Osteocyte (in vitro differentiated cells): ENCODE measurements at regions not wholly inside any gene's neighbourhood (a gene's known extent, or its start where the extent isn't known, plus 50 kb on each side); places are given as distances from the start of the nearest gene placed in this dataset.
"Not testable (repeated sequence)": the region's sequence is repeated elsewhere in the genome, so short reads cannot be mapped to it uniquely, and the experiment has no call there.

ENCODE experiments used
- DNase-seq: peaks from one replicate; pipeline ENCODE4 v3.0.0; 2021; ENCODE audit warnings: mixed read lengths; ENCODE audit not compliant: unreplicated experiment; ENCODE audit errors: extremely low spot score
- H3K27ac Mint-ChIP-seq: one replicate; pipeline ENCODE4 v1.8.0; 2021; ENCODE audit warnings: mild to moderate bottlenecking, mixed read lengths; ENCODE audit not compliant: unreplicated experiment
- H3K27me3 Mint-ChIP-seq: one replicate; pipeline ENCODE4 v1.8.0; 2021; ENCODE audit warnings: mixed read lengths; ENCODE audit not compliant: unreplicated experiment
- H3K36me3 Mint-ChIP-seq: one replicate; pipeline ENCODE4 v1.8.0; 2021; ENCODE audit warnings: mixed read lengths; ENCODE audit not compliant: unreplicated experiment
- H3K4me1 Mint-ChIP-seq: one replicate; pipeline ENCODE4 v1.8.0; 2021; ENCODE audit warnings: mixed read lengths; ENCODE audit not compliant: unreplicated experiment
- H3K4me3 Mint-ChIP-seq: one replicate; pipeline ENCODE4 v1.8.0; 2021; ENCODE audit warnings: mild to moderate bottlenecking, moderate library complexity, mixed read lengths; ENCODE audit not compliant: unreplicated experiment
- H3K9me3 Mint-ChIP-seq: one replicate; pipeline ENCODE4 v1.8.0; 2021; ENCODE audit warnings: mixed read lengths; ENCODE audit not compliant: unreplicated experiment
- TF ChIP-seq, protein P1 (sequence below): fragments of 200-600 bp; sonication (generic); IDR thresholded peaks from 2 replicates; pipeline ENCODE4 v1.5.0; 2021; ENCODE audit warnings: antibody characterized with exemption, mild to moderate bottlenecking, moderate library complexity

DNA sequence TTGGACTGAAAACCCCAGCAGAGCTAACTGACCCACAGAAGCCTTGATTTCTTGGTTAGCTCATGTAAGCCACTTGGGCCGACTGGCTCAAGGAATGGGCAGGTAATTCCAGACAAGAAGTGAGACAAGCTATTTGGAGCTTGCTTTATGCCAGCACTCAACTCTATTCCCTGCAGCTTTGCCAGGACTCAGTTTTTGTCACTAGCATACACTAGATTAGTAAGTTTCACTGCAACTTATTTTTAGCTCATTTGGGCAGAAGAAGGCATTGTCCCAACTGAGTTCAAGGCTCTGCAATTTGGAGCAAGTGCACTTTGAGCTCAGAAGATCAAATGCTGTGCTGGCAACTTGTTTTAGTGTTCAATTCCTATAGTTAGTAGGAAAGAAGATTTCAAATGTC lies 116.1 kb downstream of the SLC4A3 start:
- H3K4me1 Mint-ChIP-seq: no peaks in the 10 kb centered on the region
- H3K36me3 Mint-ChIP-seq: no peaks in the 10 kb centered on the region
- H3K9me3 Mint-ChIP-seq: no peaks in the 10 kb centered on the region
- DNase-seq: no peak
- peaks cover 7% of the 10 kb centered on the region for H3K27me3 Mint-ChIP-seq
- TF ChIP-seq, protein P1, sequence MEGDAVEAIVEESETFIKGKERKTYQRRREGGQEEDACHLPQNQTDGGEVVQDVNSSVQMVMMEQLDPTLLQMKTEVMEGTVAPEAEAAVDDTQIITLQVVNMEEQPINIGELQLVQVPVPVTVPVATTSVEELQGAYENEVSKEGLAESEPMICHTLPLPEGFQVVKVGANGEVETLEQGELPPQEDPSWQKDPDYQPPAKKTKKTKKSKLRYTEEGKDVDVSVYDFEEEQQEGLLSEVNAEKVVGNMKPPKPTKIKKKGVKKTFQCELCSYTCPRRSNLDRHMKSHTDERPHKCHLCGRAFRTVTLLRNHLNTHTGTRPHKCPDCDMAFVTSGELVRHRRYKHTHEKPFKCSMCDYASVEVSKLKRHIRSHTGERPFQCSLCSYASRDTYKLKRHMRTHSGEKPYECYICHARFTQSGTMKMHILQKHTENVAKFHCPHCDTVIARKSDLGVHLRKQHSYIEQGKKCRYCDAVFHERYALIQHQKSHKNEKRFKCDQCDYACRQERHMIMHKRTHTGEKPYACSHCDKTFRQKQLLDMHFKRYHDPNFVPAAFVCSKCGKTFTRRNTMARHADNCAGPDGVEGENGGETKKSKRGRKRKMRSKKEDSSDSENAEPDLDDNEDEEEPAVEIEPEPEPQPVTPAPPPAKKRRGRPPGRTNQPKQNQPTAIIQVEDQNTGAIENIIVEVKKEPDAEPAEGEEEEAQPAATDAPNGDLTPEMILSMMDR: no peak
- H3K4me3 Mint-ChIP-seq: no peak overlapping the region
- no peak overlapping the region for H3K27ac Mint-ChIP-seq

GRCh38 chr2:219744066-219744465 lies 116.6 kb downstream of the SLC4A3 start:
- Mint-ChIP-seq H3K9me3 (no peaks in the 10 kb centered on the region), H3K27ac (no peak overlapping the region), H3K4me1 (no peaks in the 10 kb centered on the region), H3K4me3 (no peak overlapping the region), H3K36me3 (no peaks in the 10 kb centered on the region), H3K27me3 (peaks cover 7% of the 10 kb centered on the region)
- TF ChIP-seq, protein P1: no peak
- DNase-seq: no peak

GRCh38 chr2:219744600-219744999 lies 117.2 kb downstream of the SLC4A3 start:
- H3K4me3 Mint-ChIP-seq: no peak overlapping the region

DNA sequence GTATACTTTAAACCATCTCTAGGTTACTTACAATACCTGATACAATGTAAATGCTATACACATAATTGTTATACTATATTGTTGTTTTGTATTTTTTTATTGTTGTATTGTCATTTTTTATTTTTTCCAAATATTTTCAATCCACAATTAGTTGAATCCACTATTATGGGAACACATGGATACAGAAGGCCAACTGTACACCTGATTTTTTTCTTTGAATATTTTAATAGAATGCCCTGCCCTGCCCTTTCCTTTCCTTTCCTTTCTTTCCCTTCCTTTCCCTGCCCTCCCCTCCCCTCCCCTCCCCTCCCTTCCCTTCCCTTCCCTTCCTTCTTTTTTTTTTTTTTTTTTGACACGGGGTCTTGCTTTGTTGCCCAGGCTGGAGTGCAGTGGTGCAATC lies 120.2 kb downstream of the SLC4A3 start:
- H3K9me3 Mint-ChIP-seq: no peaks in the 10 kb centered on the region
- TF ChIP-seq, protein P1: no peak
- no peaks in the 10 kb centered on the region for H3K36me3 Mint-ChIP-seq
- DNase-seq: no peak
- no peak overlapping the region for H3K27ac Mint-ChIP-seq
- H3K27me3 Mint-ChIP-seq: peaks cover 5% of the 10 kb centered on the region
- H3K4me1 Mint-ChIP-seq: no peaks in the 10 kb centered on the region
- no peak overlapping the region for H3K4me3 Mint-ChIP-seq

More at GRCh38 chr2:219744600-219744999, 117.2 kb downstream of the SLC4A3 start:
- TF ChIP-seq, protein P1: no peak
- no peaks in the 10 kb centered on the region for H3K4me1 Mint-ChIP-seq
- DNase-seq: no peak
- H3K27ac Mint-ChIP-seq: no peak overlapping the region
- H3K27me3 Mint-ChIP-seq: peaks cover 7% of the 10 kb centered on the region
- no peaks in the 10 kb centered on the region for H3K36me3 Mint-ChIP-seq
- no peaks in the 10 kb centered on the region for H3K9me3 Mint-ChIP-seq

DNA sequence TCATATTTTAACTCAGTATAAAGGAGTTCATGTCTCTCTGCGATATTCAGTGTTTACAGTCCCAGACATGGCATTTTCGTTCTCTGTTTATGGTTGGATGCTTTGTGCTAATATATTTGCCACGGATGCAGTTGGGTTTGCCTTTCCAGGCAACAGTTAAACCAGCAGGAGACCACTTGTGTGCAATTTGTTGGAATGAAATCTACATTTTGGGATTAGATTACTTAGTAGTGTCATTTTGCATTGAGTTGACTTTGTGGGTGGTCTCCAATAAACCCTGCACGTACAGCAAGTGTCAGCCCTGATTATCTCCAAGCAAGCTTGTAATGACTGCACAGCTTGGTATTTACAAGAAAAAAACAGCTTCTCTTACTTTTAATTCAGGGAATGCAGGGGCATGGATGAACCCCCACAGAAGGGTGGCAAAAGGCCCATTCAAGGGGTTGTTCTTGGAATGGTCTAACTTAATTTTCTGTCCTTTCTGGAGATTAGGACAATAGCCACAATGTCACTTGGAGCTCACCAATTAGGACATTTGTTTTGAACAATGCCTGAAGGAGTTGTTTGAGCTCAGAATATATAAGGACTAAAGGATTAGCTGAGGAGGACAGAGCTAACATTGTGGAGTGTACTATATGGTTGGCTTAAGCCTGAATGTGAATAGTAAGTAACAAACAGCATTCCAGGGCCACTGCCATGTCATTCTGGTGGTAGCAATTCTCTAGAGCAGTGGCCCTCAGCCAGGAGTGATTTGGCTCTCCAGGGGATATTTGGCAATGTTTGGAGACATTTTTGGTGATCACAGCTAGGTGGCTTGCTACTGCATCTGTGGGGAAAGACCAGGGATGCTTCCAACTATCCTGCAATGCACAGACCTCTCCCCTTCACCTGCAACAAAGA lies 121.5 kb downstream of the SLC4A3 start:
- H3K36me3 Mint-ChIP-seq: no peaks in the 10 kb centered on the region
- no peak for DNase-seq
- TF ChIP-seq, protein P1: no peak
- H3K27ac Mint-ChIP-seq: no peak overlapping the region
- H3K4me3 Mint-ChIP-seq: no peak overlapping the region
- no peaks in the 10 kb centered on the region for H3K9me3 Mint-ChIP-seq
- H3K27me3 Mint-ChIP-seq: no peaks in the 10 kb centered on the region
- no peaks in the 10 kb centered on the region for H3K4me1 Mint-ChIP-seq

- not testable (repeated sequence) for H3K36me3 Mint-ChIP-seq, DNase-seq, H3K27ac Mint-ChIP-seq, H3K4me1 Mint-ChIP-seq, H3K27me3 Mint-ChIP-seq, H3K4me3 Mint-ChIP-seq, H3K9me3 Mint-ChIP-seq
Measured at GRCh38 chr2:219751121-219751520, 123.7 kb downstream of the SLC4A3 start.
